Stomach (tissue), 4 donors: ENCODE measurements at regions not wholly inside any gene's neighbourhood (a gene's known extent, or its start where the extent isn't known, plus 50 kb on each side); places are given as distances from the start of the nearest gene placed in this dataset.

ENCODE experiments used
- CTCF ChIP-seq, 7 experiments: fragments of 450-650 bp in 4 of 7; fragments of 200-600 bp in 3 of 7; sonication (generic) in 3 of 7; IDR thresholded peaks; one replicate each; pipeline ENCODE4 v1.5.1; 2016 to 2019; ENCODE audit warnings: antibody characterized with exemption in 7 of 7, control low read depth in 2 of 7, mild to moderate bottlenecking in 1 of 7
- POLR2A ChIP-seq, 4 donors: fragments of 450-650 bp; IDR thresholded peaks; one replicate each; pipeline ENCODE4 v1.6.1; 2016; ENCODE audit warnings: antibody characterized with exemption in 4 of 4, control low read depth in 2 of 4, mild to moderate bottlenecking in 1 of 4, moderate library complexity in 1 of 4
- POLR2AphosphoS5 ChIP-seq, 3 donors: sonication (generic); formaldehyde crosslinking; IDR thresholded peaks; one replicate each; pipeline ENCODE4 v1.6.1; 2016; ENCODE audit warnings: antibody characterized with exemption in 3 of 3

GRCh38 chr5:39628348-39628747 lies 203.6 kb upstream of the DAB2 start:
- TF ChIP-seq POLR2A (IDR thresholded peaks at IDR 0.05) (no peak), CTCF (IDR thresholded peaks at IDR 0.05) (no peak), POLR2AphosphoS5 (IDR thresholded peaks at IDR 0.05) (no peak)
